Thyroid gland (tissue), 4 donors: ENCODE measurements at regions not wholly inside any gene's neighbourhood (a gene's known extent, or its start where the extent isn't known, plus 50 kb on each side); places are given as distances from the start of the nearest gene placed in this dataset.

Experiments used
- DNase-seq, 2 donors: peaks; one replicate each; pipeline ENCODE4 v3.0.0-alpha.2; 2019
- H3K27ac ChIP-seq, 3 donors: fragments of 200-600 bp; sonication (generic); 1 replicate in 2 of 3; 2 replicates in 1 of 3; pipeline ENCODE4 v1.5.1; 2016 to 2019; ENCODE audit warnings: mild to moderate bottlenecking in 1 of 3, moderate library complexity in 1 of 3
- H3K27me3 ChIP-seq: fragments of 200-600 bp; sonication (generic); one replicate; pipeline ENCODE4 v1.5.1; 2019
- H3K36me3 ChIP-seq, 2 donors: fragments of 200-600 bp; sonication (generic); one replicate each; pipeline ENCODE4 v1.5.1; 2016 to 2019
- H3K4me1 ChIP-seq, 2 donors: fragments of 200-600 bp; sonication (generic); one replicate each; pipeline ENCODE4 v1.5.1; 2017 to 2019
- H3K4me3 ChIP-seq, 3 donors: fragments of 200-600 bp; sonication (generic); replicated peaks in 1 of 3; 1 replicate in 2 of 3; 2 replicates in 1 of 3; pipeline ENCODE4 v1.5.1; 2016; ENCODE audit warnings: mild to moderate bottlenecking in 1 of 3
- H3K9me3 ChIP-seq: fragments of 200-600 bp; sonication (generic); one replicate; pipeline ENCODE4 v1.5.1; 2017
- CTCF ChIP-seq, 6 experiments: fragments of 200-600 bp in 3 of 6; fragments of 450-650 bp in 3 of 6; sonication (generic) in 3 of 6; IDR thresholded peaks; one replicate each; pipeline ENCODE4 v1.5.1; 2016 to 2019; ENCODE audit warnings: antibody characterized with exemption in 6 of 6, mild to moderate bottlenecking in 2 of 6, inconsistent platforms in 1 of 6, moderate library complexity in 1 of 6
- POLR2A ChIP-seq, 2 donors: fragments of 450-650 bp; IDR thresholded peaks; one replicate each; pipeline ENCODE4 v1.6.1; 2017; ENCODE audit warnings: antibody characterized with exemption in 2 of 2, mild to moderate bottlenecking in 2 of 2, moderate library complexity in 1 of 2
- WGBS, 2 donors: methylation state at CpG; one replicate each; pipeline ENCODE4 v1.1.5; 2017; 5-methylcytosine and 5-hydroxymethylcytosine counted together
- intact Hi-C: fragments of 100-400 bp; cut with DNase I; formaldehyde crosslinking; loops from one replicate; pipeline ENCODE4 v1.15.1; 2023

DNA sequence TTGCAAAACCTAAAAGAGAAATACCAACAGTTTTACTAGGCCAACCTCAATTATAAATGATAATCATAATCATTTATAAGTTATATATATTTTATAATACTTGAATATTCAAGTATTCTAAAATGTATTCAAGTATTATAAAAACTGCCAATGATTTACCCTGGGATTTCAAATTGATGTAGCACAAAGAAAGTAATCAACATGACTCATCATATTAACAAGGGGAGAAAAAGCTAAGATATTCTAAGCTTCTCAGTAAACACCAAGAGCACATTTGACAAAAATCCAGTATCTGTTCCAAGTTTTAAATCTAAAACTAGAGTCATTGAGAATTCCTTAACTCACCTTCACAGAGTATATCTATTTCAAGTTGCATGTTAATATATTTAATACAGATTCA, 56.1 kb downstream of the CAPZA3 start:
- intact Hi-C loops: no loop called here

GRCh38 chr12:18797604-18798003, 59.7 kb downstream of the CAPZA3 start:
- Histone ChIP-seq H3K27ac (no peak overlapping the region), H3K36me3 (no peaks in the 10 kb centered on the region), H3K9me3 (no peaks in the 10 kb centered on the region), H3K27me3 (no peaks in the 10 kb centered on the region), H3K4me1 (no peaks in the 10 kb centered on the region), H3K4me3 (no peak overlapping the region)
- TF ChIP-seq POLR2A (IDR thresholded peaks at IDR 0.05) (no peak), CTCF (IDR thresholded peaks at IDR 0.05) (no peak)
- intact Hi-C loops: no loop called here
- DNase-seq: no peak
- WGBS, 2 donors: 81 to 87% methylated on average over 2 of the region's 2 CpGs

More for the DNA sequence above, 56.1 kb downstream of the CAPZA3 start:
- Histone ChIP-seq H3K4me3 (no peak overlapping the region), H3K9me3 (no peaks in the 10 kb centered on the region), H3K27ac (no peak overlapping the region), H3K27me3 (no peaks in the 10 kb centered on the region), H3K4me1 (no peaks in the 10 kb centered on the region), H3K36me3 (no peaks in the 10 kb centered on the region)
- no peak for TF ChIP-seq POLR2A (IDR thresholded peaks at IDR 0.05)
- TF ChIP-seq CTCF (IDR thresholded peaks at IDR 0.05): no peak
- DNase-seq: no peak

DNA sequence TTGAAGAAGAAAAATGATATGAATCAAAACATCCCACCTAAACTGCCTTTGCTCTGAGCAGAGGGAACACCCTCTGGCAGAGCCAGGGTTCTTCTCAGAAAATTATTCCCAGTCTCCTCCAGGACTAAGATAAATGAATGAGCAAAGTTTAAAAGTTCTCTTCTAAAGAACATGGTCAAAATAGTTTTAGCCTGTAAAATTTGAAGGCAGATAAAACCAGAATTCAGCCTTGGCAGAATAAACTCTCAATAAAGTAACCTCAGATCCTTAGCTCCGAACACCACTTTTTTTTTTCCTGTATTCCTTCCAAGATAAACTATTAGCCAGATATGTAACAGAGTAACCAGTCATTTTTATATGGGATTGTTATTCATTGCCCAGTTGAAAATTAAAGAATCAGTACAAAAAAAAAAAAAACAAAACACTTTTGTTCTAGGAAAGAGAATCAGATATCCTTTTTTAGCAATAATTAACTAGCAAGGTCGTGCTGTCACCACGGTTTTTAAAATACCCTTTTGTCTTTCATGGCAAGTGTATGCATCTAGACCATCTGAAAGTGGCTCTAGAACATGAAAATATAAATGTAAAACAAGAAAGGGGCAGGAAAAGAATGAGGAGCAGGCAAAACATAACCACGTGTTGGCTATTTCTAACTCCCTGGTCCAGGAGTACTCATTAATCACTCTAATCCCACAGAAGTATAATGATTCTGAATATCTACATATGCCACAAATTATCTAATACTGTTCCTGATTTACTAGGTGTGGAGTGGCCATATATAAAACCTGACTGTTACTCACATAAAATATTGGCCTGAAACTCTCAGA, 60.8 kb downstream of the CAPZA3 start:
- intact Hi-C loops: no loop called here
- Histone ChIP-seq H3K27me3 (no peaks in the 10 kb centered on the region), H3K4me1 (no peaks in the 10 kb centered on the region), H3K9me3 (no peaks in the 10 kb centered on the region), H3K36me3 (no peaks in the 10 kb centered on the region), H3K4me3 (no peak overlapping the region), H3K27ac (no peak overlapping the region)
- DNase-seq: no peak
- 54 to 65% methylated on average over 4 of the region's 4 CpGs for WGBS, 2 donors
- TF ChIP-seq POLR2A (IDR thresholded peaks at IDR 0.05) (no peak), CTCF (IDR thresholded peaks at IDR 0.05) (no peak)

DNA sequence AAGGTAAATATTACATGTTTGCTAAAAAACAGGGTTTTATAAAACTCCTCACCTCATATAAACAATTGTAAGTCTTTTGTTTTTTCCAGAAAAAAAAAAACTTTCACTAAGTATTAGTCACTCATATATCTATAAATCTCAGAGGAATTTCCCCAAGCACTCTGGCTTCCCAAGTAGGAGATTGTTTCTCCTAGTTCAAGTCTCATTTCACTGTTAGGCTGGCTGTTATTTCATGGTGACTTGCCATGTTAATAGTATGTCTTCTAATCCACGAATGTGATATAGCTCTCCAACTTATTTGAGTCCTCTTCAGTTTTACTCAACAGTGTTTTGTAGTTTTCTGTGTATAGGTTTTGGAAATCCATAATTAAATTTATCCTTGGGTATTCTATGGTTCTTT, 61.6 kb downstream of the CAPZA3 start:
- H3K27ac ChIP-seq: no peak overlapping the region
- DNase-seq: no peak
- intact Hi-C loops: no loop called here
- no peaks in the 10 kb centered on the region for H3K27me3 ChIP-seq
- no peaks in the 10 kb centered on the region for H3K9me3 ChIP-seq
- no peak for TF ChIP-seq POLR2A (IDR thresholded peaks at IDR 0.05)
- TF ChIP-seq CTCF (IDR thresholded peaks at IDR 0.05): no peak
- H3K4me3 ChIP-seq: no peak overlapping the region
- no peaks in the 10 kb centered on the region for H3K36me3 ChIP-seq
- 64 to 69% methylated on average over 1 of the region's 1 CpG for WGBS, 2 donors
- no peaks in the 10 kb centered on the region for H3K4me1 ChIP-seq

GRCh38 chr12:18805516-18806248, 67.8 kb downstream of the CAPZA3 start:
- H3K4me1 ChIP-seq: no peaks in the 10 kb centered on the region
- H3K27me3 ChIP-seq: no peaks in the 10 kb centered on the region
- H3K9me3 ChIP-seq: no peaks in the 10 kb centered on the region
- H3K27ac ChIP-seq: no peak overlapping the region
- 79 to 80% methylated on average over 10 of the region's 10 CpGs for WGBS, 2 donors
- H3K36me3 ChIP-seq: no peaks in the 10 kb centered on the region
- no peak for TF ChIP-seq CTCF (IDR thresholded peaks at IDR 0.05)
- no peak for TF ChIP-seq POLR2A (IDR thresholded peaks at IDR 0.05)
- no peak for DNase-seq
- intact Hi-C loops: no loop called here
- no peak overlapping the region for H3K4me3 ChIP-seq
